ENCODE measurements at regions not wholly inside any gene's neighbourhood (a gene's known extent, or its start where the extent isn't known, plus 50 kb on each side); places are given as distances from the start of the nearest gene placed in this dataset.

DNA sequence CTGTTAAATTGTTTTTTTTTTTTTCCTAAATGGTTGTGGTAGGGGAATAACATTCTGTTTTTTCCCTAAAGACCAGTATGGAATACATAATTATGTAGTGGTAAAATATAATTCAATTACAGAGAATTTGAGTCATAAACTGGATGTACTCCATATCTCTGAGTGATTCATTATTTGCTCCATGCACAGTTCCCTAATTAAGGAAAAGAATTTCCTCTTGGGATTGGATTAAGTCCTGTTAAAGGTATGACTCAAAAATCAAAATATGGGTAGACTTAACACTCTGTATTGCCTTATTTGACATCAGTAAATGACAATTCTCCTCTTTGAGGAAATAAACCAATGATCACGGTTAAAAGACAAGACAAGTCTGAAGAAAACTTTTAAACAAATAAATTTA, 78.0 kb upstream of the KCNH8 start:
- Histone ChIP-seq H3K4me3 (no peak overlapping the region), H3K27ac (no peak overlapping the region), H3K9me3 (no peaks in the 10 kb centered on the region), H3K36me3 (no peaks in the 10 kb centered on the region), H3K27me3 (no peaks in the 10 kb centered on the region), H3K4me1 (peaks cover 0 to 2% of the 10 kb centered on the region in 2 donors)
- no peak for DNase-seq (ENCODE audit: low spot score in 2 of 2)
- intact Hi-C loops (cut with DNase I) = no loop called here
- no peak for TF ChIP-seq CTCF (IDR thresholded peaks at IDR 0.05)

DNA sequence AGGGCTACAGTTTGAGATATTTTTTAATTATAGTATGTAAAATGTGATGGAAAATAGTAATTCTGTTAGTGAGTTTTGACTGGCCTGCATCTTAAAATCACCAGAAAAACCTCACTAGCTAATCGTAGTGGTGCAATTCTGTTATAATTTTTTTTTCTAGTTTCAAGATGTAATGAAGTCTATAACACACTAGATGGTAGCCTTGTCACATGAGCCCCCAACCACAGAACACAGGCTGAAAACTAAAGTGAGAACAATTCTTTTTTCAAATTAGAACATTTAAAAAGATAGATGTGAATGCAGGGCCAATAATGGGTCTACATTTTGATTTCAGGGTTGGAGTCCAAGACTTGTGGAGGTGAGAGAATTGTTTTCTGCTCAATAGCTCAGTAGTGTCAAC, 83.3 kb upstream of the KCNH8 start:
- no peak overlapping the region for H3K4me3 ChIP-seq
- H3K36me3 ChIP-seq = no peaks in the 10 kb centered on the region
- TF ChIP-seq CTCF (IDR thresholded peaks at IDR 0.05) = peak in 2 of 3 experiments; percentile 29 to 41
- peaks cover 0 to 2% of the 10 kb centered on the region in 2 donors for H3K4me1 ChIP-seq
- intact Hi-C loops (cut with DNase I) = loop anchor here (2.0 to 10.0 kb wide), 2 partner anchors 480 to 802 kb away; no protein-coding TSS in a partner anchor
- H3K27me3 ChIP-seq = no peaks in the 10 kb centered on the region
- no peaks in the 10 kb centered on the region for H3K9me3 ChIP-seq
- H3K27ac ChIP-seq = no peak overlapping the region
- no peak for DNase-seq (ENCODE audit: low spot score in 2 of 2)

GRCh38 chr3:19063936-19064335, 84.4 kb upstream of the KCNH8 start:
- intact Hi-C loops (cut with DNase I) = loop anchor here (2.0 to 10.0 kb wide), 2 partner anchors 481 to 803 kb away; no protein-coding TSS in a partner anchor
- no peaks in the 10 kb centered on the region for H3K4me1 ChIP-seq
- no peaks in the 10 kb centered on the region for H3K9me3 ChIP-seq
- H3K27me3 ChIP-seq = no peaks in the 10 kb centered on the region
- no peaks in the 10 kb centered on the region for H3K36me3 ChIP-seq
- no peak overlapping the region for H3K4me3 ChIP-seq
- no peak for TF ChIP-seq CTCF (IDR thresholded peaks at IDR 0.05)
- DNase-seq (ENCODE audit: low spot score in 2 of 2) = no peak
- H3K27ac ChIP-seq = no peak overlapping the region

GRCh38 chr3:19060404-19060803, 87.9 kb upstream of the KCNH8 start:
- TF ChIP-seq CTCF (IDR thresholded peaks at IDR 0.05) = no peak
- intact Hi-C loops (cut with DNase I) = loop anchor here (10.0 kb wide), 1 partner anchor 484 kb away; no protein-coding TSS in a partner anchor

DNA sequence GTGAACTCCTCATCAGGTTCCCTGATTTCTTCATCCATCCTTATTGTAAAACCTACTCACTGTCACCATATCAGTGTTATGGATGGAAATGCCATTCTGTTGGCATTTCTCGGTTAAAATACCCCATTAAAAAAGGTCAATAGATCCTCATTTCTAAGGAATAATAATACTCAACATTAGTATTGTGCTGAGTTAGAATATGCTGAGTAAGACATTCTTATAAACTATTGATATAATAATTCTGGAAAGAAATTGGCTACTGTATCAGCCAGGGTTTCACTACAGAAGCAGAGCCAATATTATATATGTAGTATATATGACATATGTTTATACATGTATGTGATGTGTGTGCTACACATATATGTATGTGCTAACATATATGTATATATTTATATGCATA, 95.4 kb upstream of the KCNH8 start:
- DNase-seq (ENCODE audit: low spot score in 2 of 2) = no peak
- H3K36me3 ChIP-seq = no peaks in the 10 kb centered on the region
- H3K4me3 ChIP-seq = no peak overlapping the region
- no peak for TF ChIP-seq CTCF (IDR thresholded peaks at IDR 0.05)
- H3K27me3 ChIP-seq = no peaks in the 10 kb centered on the region
- no peaks in the 10 kb centered on the region for H3K9me3 ChIP-seq
- intact Hi-C loops (cut with DNase I) = no loop called here
- H3K4me1 ChIP-seq = no peaks in the 10 kb centered on the region
- no peak overlapping the region for H3K27ac ChIP-seq

More at GRCh38 chr3:19060404-19060803, 87.9 kb upstream of the KCNH8 start:
- Histone ChIP-seq H3K27ac (no peak overlapping the region), H3K27me3 (no peaks in the 10 kb centered on the region), H3K9me3 (no peaks in the 10 kb centered on the region), H3K36me3 (no peaks in the 10 kb centered on the region), H3K4me1 (no peaks in the 10 kb centered on the region), H3K4me3 (no peak overlapping the region)
- DNase-seq (ENCODE audit: low spot score in 2 of 2) = no peak

DNA sequence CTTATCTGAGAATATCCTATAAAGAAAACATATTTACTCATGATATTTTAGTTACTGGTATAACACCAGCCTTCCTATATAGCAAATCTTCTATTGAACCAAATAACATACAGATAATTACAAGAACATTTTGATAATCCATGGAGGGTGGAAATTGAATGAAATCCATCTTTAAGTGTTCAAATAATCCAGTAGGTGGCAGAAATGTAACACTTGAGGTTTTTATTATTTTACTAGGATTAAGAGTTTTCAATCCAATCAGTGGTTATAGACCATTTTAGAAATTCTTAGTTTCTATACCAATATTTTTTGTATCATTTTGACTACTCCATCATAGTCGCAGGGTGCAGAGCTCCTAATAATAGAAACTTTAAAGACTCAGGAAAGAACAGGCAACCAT, 101.9 kb upstream of the KCNH8 start:
- Histone ChIP-seq H3K4me3 (no peak overlapping the region), H3K9me3 (no peaks in the 10 kb centered on the region), H3K27me3 (no peaks in the 10 kb centered on the region), H3K4me1 (no peaks in the 10 kb centered on the region), H3K36me3 (no peaks in the 10 kb centered on the region), H3K27ac (no peak overlapping the region)
- intact Hi-C loops (cut with DNase I) = loop anchor here (5.0 kb wide), 1 partner anchor 821 kb away; no protein-coding TSS in a partner anchor
- no peak for DNase-seq (ENCODE audit: low spot score in 2 of 2)
- TF ChIP-seq CTCF (IDR thresholded peaks at IDR 0.05) = peak in 1 of 3 experiments; percentile 32

All from ascending aorta (tissue), 2 donors.